SK-N-SH (cell line): ENCODE measurements at regions not wholly inside any gene's neighbourhood (a gene's known extent, or its start where the extent isn't known, plus 50 kb on each side); places are given as distances from the start of the nearest gene placed in this dataset.

Experiments used
- CTCF ChIA-PET: fragments of 300-600, 350-600 bp; formaldehyde crosslinking; extraction: SDS; loops from one replicate; lab custom pipeline; 2021; lab: Yijun Ruan, JAX
- POLR2A ChIA-PET: fragments of 350-600 bp; sonication (Branson Sonifier 250); formaldehyde crosslinking; extraction: SDS; loops from one replicate; lab custom pipeline; 2020; ENCODE audit warnings: antibody characterized with exemption, inconsistent platforms; lab: Yijun Ruan, JAX
- DNase-seq: peaks from one replicate; pipeline ENCODE4 v3.0.0; 2012
- H2AFZ ChIP-seq: fragments of 200-600 bp; sonication (generic); 2 replicates; pipeline ENCODE4 v1.8.1; 2016; ENCODE audit warnings: antibody characterized with exemption, mild to moderate bottlenecking, low read depth
- H3F3A ChIP-seq: fragments of 200-600 bp; sonication (generic); replicated peaks from 2 replicates; pipeline ENCODE3; 2016; ENCODE audit warnings: antibody characterized with exemption, mild to moderate bottlenecking; ENCODE audit not compliant: insufficient read depth
- H3K27ac ChIP-seq, 2 experiments: fragments of 200-500 bp in 1 of 2; fragments of 200-600 bp in 1 of 2; sonication (Bioruptor generic) in 1 of 2; sonication (generic), shearing (Covaris generic) in 1 of 2; 2 replicates each; pipeline versions ENCODE4 v1.5.1 to v1.6.1; 2014 to 2016; ENCODE audit warnings: low read depth in 2 of 2, inconsistent platforms in 1 of 2, low read length in 1 of 2, mild to moderate bottlenecking in 1 of 2, mixed read lengths in 1 of 2
- H3K27me3 ChIP-seq: fragments of 200-600 bp; sonication (generic), shearing (Covaris generic); 2 replicates; pipeline ENCODE4 v1.6.1; 2016; ENCODE audit warnings: mixed run types; ENCODE audit not compliant: insufficient read depth
- H3K36me3 ChIP-seq, 2 experiments: fragments of 200-500 bp in 1 of 2; fragments of 200-600 bp in 1 of 2; sonication (Bioruptor generic) in 1 of 2; sonication (generic) in 1 of 2; replicated peaks in 1 of 2; 2 replicates each; pipeline versions ENCODE3 to v1.5.1; 2014 to 2016; ENCODE audit warnings: low read length in 1 of 2, mild to moderate bottlenecking in 1 of 2; ENCODE audit not compliant: insufficient read depth in 2 of 2, control insufficient read depth in 1 of 2
- H3K4me1 ChIP-seq, 2 experiments: fragments of 200-500 bp in 1 of 2; fragments of 200-600 bp in 1 of 2; sonication (Bioruptor generic) in 1 of 2; sonication (generic), shearing (Covaris generic) in 1 of 2; 2 replicates each; pipeline versions ENCODE4 v1.5.1 to v1.6.1; 2014 to 2016; ENCODE audit warnings: low read depth in 1 of 2, low read length in 1 of 2, mixed run types in 1 of 2; ENCODE audit not compliant: insufficient read depth in 2 of 2, control insufficient read depth in 1 of 2
- H3K4me2 ChIP-seq: fragments of 200-600 bp; sonication (generic), shearing (Covaris generic); 2 replicates; pipeline ENCODE4 v1.6.1; 2017; ENCODE audit warnings: mixed run types
- H3K4me3 ChIP-seq, 2 experiments: fragments of 200-500 bp in 1 of 2; fragments of 200-600 bp in 1 of 2; sonication (Bioruptor generic) in 1 of 2; sonication (generic), shearing (Covaris generic) in 1 of 2; 2 replicates each; pipeline versions ENCODE4 v1.5.1 to v1.8.1; 2014 to 2016; ENCODE audit warnings: low read depth in 2 of 2, inconsistent platforms in 1 of 2, low read length in 1 of 2, mild to moderate bottlenecking in 1 of 2, mixed read lengths in 1 of 2, moderate library complexity in 1 of 2
- H3K79me2 ChIP-seq: fragments of 200-600 bp; sonication (generic); 2 replicates; pipeline ENCODE4 v1.8.1; 2017; ENCODE audit warnings: mild to moderate bottlenecking; ENCODE audit not compliant: insufficient read depth
- H3K9ac ChIP-seq: fragments of 200-600 bp; sonication (generic); 2 replicates; pipeline ENCODE4 v1.6.1; 2017; ENCODE audit warnings: mixed run types
- H3K9me2 ChIP-seq: fragments of 200-600 bp; sonication (generic); 2 replicates; pipeline ENCODE4 v1.6.1; 2017; ENCODE audit warnings: mixed run types
- H3K9me3 ChIP-seq: fragments of 200-600 bp; sonication (generic); 2 replicates; pipeline ENCODE4 v1.6.1; 2017; ENCODE audit warnings: mixed run types, mild to moderate bottlenecking, moderate library complexity
- H4K20me1 ChIP-seq: fragments of 200-600 bp; sonication (generic); 2 replicates; pipeline ENCODE4 v1.6.1; 2017; ENCODE audit warnings: mild to moderate bottlenecking, mixed run types; ENCODE audit not compliant: insufficient read depth
- ELF1 ChIP-seq: IDR thresholded peaks from 2 replicates; pipeline ENCODE4 v1.4.0; 2012
- EP300 ChIP-seq, 2 experiments: IDR thresholded peaks; 2 replicates each; pipeline versions ENCODE4 v1.4.0 to v1.6.1; 2012; ENCODE audit warnings: borderline replicate concordance in 1 of 2, low read depth in 1 of 2, low read length in 1 of 2
- FOSL2 ChIP-seq: IDR thresholded peaks from 2 replicates; pipeline ENCODE4 v1.4.0; 2012; ENCODE audit warnings: low read depth, mild to moderate bottlenecking, moderate library complexity, borderline replicate concordance
- JUND ChIP-seq: IDR thresholded peaks from 2 replicates; pipeline ENCODE4 v1.4.0; 2012
- RXRA ChIP-seq: IDR thresholded peaks from 2 replicates; pipeline ENCODE4 v1.4.0; 2012; ENCODE audit warnings: low read depth, mild to moderate bottlenecking, borderline replicate concordance
- SMC3 ChIP-seq: IDR thresholded peaks from 2 replicates; pipeline ENCODE4 v1.6.1; 2012; ENCODE audit warnings: low read depth, low read length, improper control_type of control experiment
- TAF1 ChIP-seq: IDR thresholded peaks from 2 replicates; pipeline ENCODE4 v1.6.1; 2012; ENCODE audit warnings: low read depth, mild to moderate bottlenecking, low read length, moderate library complexity, borderline replicate concordance
- TEAD4 ChIP-seq: IDR thresholded peaks from 2 replicates; pipeline ENCODE4 v1.4.0; 2012; ENCODE audit warnings: mild to moderate bottlenecking, borderline replicate concordance; ENCODE audit not compliant: insufficient read depth
- YY1 ChIP-seq: IDR thresholded peaks from 2 replicates; pipeline ENCODE4 v1.4.0; 2012; ENCODE audit warnings: low read depth, mild to moderate bottlenecking
- WGBS: methylation state at CpG from one replicate; pipeline ENCODE4 v1.1.6; 2017; ENCODE audit warnings: low lambda C conversion rate; 5-methylcytosine and 5-hydroxymethylcytosine counted together
- TF ChIP-seq, protein P1 (sequence below): IDR thresholded peaks from 2 replicates; pipeline ENCODE4 v1.4.0; 2012; ENCODE audit warnings: low read depth
- TF ChIP-seq, protein P2 (sequence below): IDR thresholded peaks from 2 replicates; pipeline ENCODE4 v1.6.1; 2012; ENCODE audit warnings: mild to moderate bottlenecking, low read depth, low read length, moderate library complexity
- TF ChIP-seq, protein P3 (sequence below): fragments of 150-350 bp; IDR thresholded peaks from 2 replicates; pipeline ENCODE4 v1.6.1; 2016; ENCODE audit warnings: mild to moderate bottlenecking, low read depth, low read length
- TF ChIP-seq, protein P4 (sequence below): IDR thresholded peaks from 2 replicates; pipeline ENCODE4; 2012
- TF ChIP-seq, protein P5 (sequence below): IDR thresholded peaks from 2 replicates; pipeline ENCODE4 v1.4.0; 2012; ENCODE audit warnings: low read depth, borderline replicate concordance

DNA sequence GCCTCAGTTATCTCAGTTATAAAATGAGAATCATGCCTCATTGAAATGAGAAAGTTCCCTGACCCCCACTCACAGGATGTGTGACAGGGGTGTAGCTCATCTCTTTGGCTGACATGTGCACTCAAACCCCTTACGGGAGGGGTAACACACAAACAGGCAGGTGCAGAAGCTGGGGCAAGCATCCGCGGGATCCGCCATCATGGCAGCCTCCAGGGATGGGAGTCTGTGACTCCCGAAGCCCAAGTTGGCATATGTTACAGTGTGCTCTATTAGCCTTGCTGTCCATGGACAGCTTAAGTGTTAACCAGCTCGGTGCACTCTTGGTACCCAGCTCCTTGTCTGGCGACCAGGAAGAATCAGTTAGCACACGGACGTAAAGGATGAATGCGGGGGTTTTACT lies 822.7 kb upstream of the SEMA6D start:
- no peak overlapping the region for H2AFZ ChIP-seq
- H3K4me2 ChIP-seq, result no peak overlapping the region
- H3K36me3 ChIP-seq, result no peaks in the 10 kb centered on the region
- no peak overlapping the region for H3K9ac ChIP-seq
- H3K4me3 ChIP-seq, result no peak overlapping the region
- no peaks in the 10 kb centered on the region for H3K27me3 ChIP-seq
- WGBS, result 74% methylated on average over 10 of the region's 10 CpGs
- TF ChIP-seq TAF1 (no peak), EP300 (IDR thresholded peaks at IDR 0.05; ENCODE audit: borderline replicate concordance in 1 of 2, low read depth in 1 of 2, low read length in 1 of 2) (no peak), FOSL2 (no peak), JUND (no peak), YY1 (no peak), RXRA (no peak), TEAD4 (no peak), SMC3 (no peak), ELF1 (no peak)
- TF ChIP-seq, protein P1, sequence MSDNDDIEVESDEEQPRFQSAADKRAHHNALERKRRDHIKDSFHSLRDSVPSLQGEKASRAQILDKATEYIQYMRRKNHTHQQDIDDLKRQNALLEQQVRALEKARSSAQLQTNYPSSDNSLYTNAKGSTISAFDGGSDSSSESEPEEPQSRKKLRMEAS, result no peak
- TF ChIP-seq, protein P2, sequence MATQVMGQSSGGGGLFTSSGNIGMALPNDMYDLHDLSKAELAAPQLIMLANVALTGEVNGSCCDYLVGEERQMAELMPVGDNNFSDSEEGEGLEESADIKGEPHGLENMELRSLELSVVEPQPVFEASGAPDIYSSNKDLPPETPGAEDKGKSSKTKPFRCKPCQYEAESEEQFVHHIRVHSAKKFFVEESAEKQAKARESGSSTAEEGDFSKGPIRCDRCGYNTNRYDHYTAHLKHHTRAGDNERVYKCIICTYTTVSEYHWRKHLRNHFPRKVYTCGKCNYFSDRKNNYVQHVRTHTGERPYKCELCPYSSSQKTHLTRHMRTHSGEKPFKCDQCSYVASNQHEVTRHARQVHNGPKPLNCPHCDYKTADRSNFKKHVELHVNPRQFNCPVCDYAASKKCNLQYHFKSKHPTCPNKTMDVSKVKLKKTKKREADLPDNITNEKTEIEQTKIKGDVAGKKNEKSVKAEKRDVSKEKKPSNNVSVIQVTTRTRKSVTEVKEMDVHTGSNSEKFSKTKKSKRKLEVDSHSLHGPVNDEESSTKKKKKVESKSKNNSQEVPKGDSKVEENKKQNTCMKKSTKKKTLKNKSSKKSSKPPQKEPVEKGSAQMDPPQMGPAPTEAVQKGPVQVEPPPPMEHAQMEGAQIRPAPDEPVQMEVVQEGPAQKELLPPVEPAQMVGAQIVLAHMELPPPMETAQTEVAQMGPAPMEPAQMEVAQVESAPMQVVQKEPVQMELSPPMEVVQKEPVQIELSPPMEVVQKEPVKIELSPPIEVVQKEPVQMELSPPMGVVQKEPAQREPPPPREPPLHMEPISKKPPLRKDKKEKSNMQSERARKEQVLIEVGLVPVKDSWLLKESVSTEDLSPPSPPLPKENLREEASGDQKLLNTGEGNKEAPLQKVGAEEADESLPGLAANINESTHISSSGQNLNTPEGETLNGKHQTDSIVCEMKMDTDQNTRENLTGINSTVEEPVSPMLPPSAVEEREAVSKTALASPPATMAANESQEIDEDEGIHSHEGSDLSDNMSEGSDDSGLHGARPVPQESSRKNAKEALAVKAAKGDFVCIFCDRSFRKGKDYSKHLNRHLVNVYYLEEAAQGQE, result no peak
- TF ChIP-seq, protein P3, sequence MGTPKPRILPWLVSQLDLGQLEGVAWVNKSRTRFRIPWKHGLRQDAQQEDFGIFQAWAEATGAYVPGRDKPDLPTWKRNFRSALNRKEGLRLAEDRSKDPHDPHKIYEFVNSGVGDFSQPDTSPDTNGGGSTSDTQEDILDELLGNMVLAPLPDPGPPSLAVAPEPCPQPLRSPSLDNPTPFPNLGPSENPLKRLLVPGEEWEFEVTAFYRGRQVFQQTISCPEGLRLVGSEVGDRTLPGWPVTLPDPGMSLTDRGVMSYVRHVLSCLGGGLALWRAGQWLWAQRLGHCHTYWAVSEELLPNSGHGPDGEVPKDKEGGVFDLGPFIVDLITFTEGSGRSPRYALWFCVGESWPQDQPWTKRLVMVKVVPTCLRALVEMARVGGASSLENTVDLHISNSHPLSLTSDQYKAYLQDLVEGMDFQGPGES, result no peak
- TF ChIP-seq, protein P4, sequence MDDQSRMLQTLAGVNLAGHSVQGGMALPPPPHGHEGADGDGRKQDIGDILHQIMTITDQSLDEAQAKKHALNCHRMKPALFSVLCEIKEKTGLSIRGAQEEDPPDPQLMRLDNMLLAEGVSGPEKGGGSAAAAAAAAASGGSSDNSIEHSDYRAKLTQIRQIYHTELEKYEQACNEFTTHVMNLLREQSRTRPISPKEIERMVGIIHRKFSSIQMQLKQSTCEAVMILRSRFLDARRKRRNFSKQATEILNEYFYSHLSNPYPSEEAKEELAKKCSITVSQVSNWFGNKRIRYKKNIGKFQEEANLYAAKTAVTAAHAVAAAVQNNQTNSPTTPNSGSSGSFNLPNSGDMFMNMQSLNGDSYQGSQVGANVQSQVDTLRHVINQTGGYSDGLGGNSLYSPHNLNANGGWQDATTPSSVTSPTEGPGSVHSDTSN, result no peak
- TF ChIP-seq, protein P5, sequence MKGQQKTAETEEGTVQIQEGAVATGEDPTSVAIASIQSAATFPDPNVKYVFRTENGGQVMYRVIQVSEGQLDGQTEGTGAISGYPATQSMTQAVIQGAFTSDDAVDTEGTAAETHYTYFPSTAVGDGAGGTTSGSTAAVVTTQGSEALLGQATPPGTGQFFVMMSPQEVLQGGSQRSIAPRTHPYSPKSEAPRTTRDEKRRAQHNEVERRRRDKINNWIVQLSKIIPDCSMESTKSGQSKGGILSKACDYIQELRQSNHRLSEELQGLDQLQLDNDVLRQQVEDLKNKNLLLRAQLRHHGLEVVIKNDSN, result no peak
- H3K9me3 ChIP-seq, result no peaks in the 10 kb centered on the region
- POLR2A ChIA-PET, result no interaction called here
- H3F3A ChIP-seq, result no peaks in the 10 kb centered on the region
- no peaks in the 10 kb centered on the region for H3K9me2 ChIP-seq
- no peaks in the 10 kb centered on the region for H3K79me2 ChIP-seq
- no peaks in the 10 kb centered on the region for H4K20me1 ChIP-seq
- no peak overlapping the region for H3K27ac ChIP-seq
- peaks cover 0 to 2% of the 10 kb centered on the region in 2 experiments; a peak in 2 of 4 replicates for H3K4me1 ChIP-seq
- DNase-seq, result no peak
- CTCF ChIA-PET, result interaction anchor here (0.9 to 2.0 kb wide), 2 partner anchors 16 to 21 kb away, joined by 3 to 4 read pairs; no protein-coding TSS in a partner anchor
